ENCODE measurements at regions not wholly inside any gene's neighbourhood (a gene's known extent, or its start where the extent isn't known, plus 50 kb on each side); places are given as distances from the start of the nearest gene placed in this dataset.

GRCh38 chr12:28961948-28962384, 187.1 kb upstream of the FAR2 start:
- TF ChIP-seq FOXM1 (IDR thresholded peaks at IDR 0.05; ENCODE audit: borderline replicate concordance, low read depth) = no peak

GRCh38 chr12:28963554-28963953, 185.5 kb upstream of the FAR2 start:
- TF ChIP-seq EP300 (IDR thresholded peaks at IDR 0.05; ENCODE audit: borderline replicate concordance) = no peak
- peak; percentile 70 for TF ChIP-seq USF1 (IDR thresholded peaks at IDR 0.05)
- TF ChIP-seq RAD21 (IDR thresholded peaks at IDR 0.05; ENCODE audit: low read depth) = peak; percentile 64
- TF ChIP-seq NFIC (IDR thresholded peaks at IDR 0.05) = no peak
- no peak for TF ChIP-seq REST (IDR thresholded peaks at IDR 0.05; ENCODE audit: low read depth)

- TF ChIP-seq NFIC (IDR thresholded peaks at IDR 0.05) = peak; percentile 41; the same call in 1 of the 2 replicates
- TF ChIP-seq CEBPB (IDR thresholded peaks at IDR 0.05) = no peak
- no peak for TF ChIP-seq EP300 (IDR thresholded peaks at IDR 0.05; ENCODE audit: borderline replicate concordance)
Measured at GRCh38 chr12:28966046-28966780, 182.9 kb upstream of the FAR2 start.

- TF ChIP-seq NFIC (IDR thresholded peaks at IDR 0.05) = no peak
- TF ChIP-seq MAX (IDR thresholded peaks at IDR 0.05) = no peak
- no peak for TF ChIP-seq YY1 (IDR thresholded peaks at IDR 0.05; ENCODE audit: low read depth)
- TF ChIP-seq EGR1 (IDR thresholded peaks at IDR 0.05) = no peak
- TF ChIP-seq ZBTB7A (IDR thresholded peaks at IDR 0.05; ENCODE audit: low read depth) = no peak
- no peak for TF ChIP-seq FOXM1 (IDR thresholded peaks at IDR 0.05; ENCODE audit: borderline replicate concordance, low read depth)
Measured at GRCh38 chr12:28967426-28967825, 181.7 kb upstream of the FAR2 start.

GRCh38 chr12:28973491-28973890, 175.6 kb upstream of the FAR2 start:
- no peak for TF ChIP-seq CEBPB (IDR thresholded peaks at IDR 0.05)
- TF ChIP-seq EP300 (IDR thresholded peaks at IDR 0.05; ENCODE audit: borderline replicate concordance) = no peak
- no peak for TF ChIP-seq TAF1 (IDR thresholded peaks at IDR 0.05; ENCODE audit: low read depth)
- TF ChIP-seq ZBTB7A (IDR thresholded peaks at IDR 0.05; ENCODE audit: low read depth) = no peak
- TF ChIP-seq TEAD4 (IDR thresholded peaks at IDR 0.05) = no peak
- no peak for TF ChIP-seq CREB1 (IDR thresholded peaks at IDR 0.05; ENCODE audit: low read depth)
- TF ChIP-seq TCF12 (IDR thresholded peaks at IDR 0.05; ENCODE audit: low read depth) = no peak
- TF ChIP-seq MAX (IDR thresholded peaks at IDR 0.05) = no peak
- TF ChIP-seq USF1 (IDR thresholded peaks at IDR 0.05) = no peak
- TF ChIP-seq NFIC (IDR thresholded peaks at IDR 0.05) = no peak
- TF ChIP-seq REST (IDR thresholded peaks at IDR 0.05; ENCODE audit: low read depth) = no peak
- TF ChIP-seq FOXM1 (IDR thresholded peaks at IDR 0.05; ENCODE audit: borderline replicate concordance, low read depth) = no peak
- no peak for TF ChIP-seq YY1 (IDR thresholded peaks at IDR 0.05; ENCODE audit: low read depth)

- TF ChIP-seq CREB1 (IDR thresholded peaks at IDR 0.05; ENCODE audit: low read depth) (no peak), RAD21 (IDR thresholded peaks at IDR 0.05; ENCODE audit: low read depth) (no peak), NFIC (IDR thresholded peaks at IDR 0.05) (no peak), TAF1 (IDR thresholded peaks at IDR 0.05; ENCODE audit: low read depth) (no peak), TEAD4 (IDR thresholded peaks at IDR 0.05) (no peak), MAX (IDR thresholded peaks at IDR 0.05) (no peak), TCF12 (IDR thresholded peaks at IDR 0.05; ENCODE audit: low read depth) (no peak), EGR1 (IDR thresholded peaks at IDR 0.05) (no peak), ZBTB7A (IDR thresholded peaks at IDR 0.05; ENCODE audit: low read depth) (no peak), USF1 (IDR thresholded peaks at IDR 0.05) (no peak), FOXM1 (IDR thresholded peaks at IDR 0.05; ENCODE audit: borderline replicate concordance, low read depth) (no peak), YY1 (IDR thresholded peaks at IDR 0.05; ENCODE audit: low read depth) (no peak), REST (IDR thresholded peaks at IDR 0.05; ENCODE audit: low read depth) (no peak), CEBPB (IDR thresholded peaks at IDR 0.05) (no peak)
Measured at GRCh38 chr12:28974166-28974565, 174.9 kb upstream of the FAR2 start.

All from Ishikawa (cell line).